Ovary (tissue), 7 donors: ENCODE measurements at regions not wholly inside any gene's neighbourhood (a gene's known extent, or its start where the extent isn't known, plus 50 kb on each side); places are given as distances from the start of the nearest gene placed in this dataset.

Experiments
- DNase-seq, 5 donors: peaks; one replicate each; pipeline ENCODE4 v3.0.0-alpha.2; 2019 to 2020
- H3K27ac ChIP-seq, 2 donors: fragments of 200-600 bp; one replicate each; pipeline versions ENCODE4 v1.5.1 to v1.8.0; 2019 to 2022
- H3K27me3 ChIP-seq: fragments of 200-600 bp; one replicate; pipeline ENCODE4 v1.8.0; 2022
- H3K36me3 ChIP-seq: fragments of 200-600 bp; sonication (generic); one replicate; pipeline ENCODE4 v1.5.1; 2019
- H3K4me1 ChIP-seq: one replicate; pipeline ENCODE4 v1.8.1; 2013; ENCODE audit warnings: mild to moderate bottlenecking, moderate library complexity; ENCODE audit not compliant: insufficient read depth
- H3K4me3 ChIP-seq: fragments of 200-600 bp; sonication (generic); one replicate; pipeline ENCODE4 v1.5.1; 2017
- H3K9me3 ChIP-seq, 2 donors: fragments of 200-600 bp in 1 of 2; sonication (generic) in 1 of 2; one replicate each; pipeline versions ENCODE4 v1.5.1 to v1.8.1; 2013 to 2019; ENCODE audit warnings: mild to moderate bottlenecking in 1 of 2, moderate library complexity in 1 of 2
- EP300 ChIP-seq: sonication (generic); formaldehyde crosslinking; IDR thresholded peaks from one replicate; pipeline ENCODE4 v1.6.1; 2017; ENCODE audit warnings: antibody characterized with exemption
- POLR2A ChIP-seq: fragments of 450-650 bp; IDR thresholded peaks from one replicate; pipeline ENCODE4 v1.6.1; 2017; ENCODE audit warnings: antibody characterized with exemption, mild to moderate bottlenecking, moderate library complexity
- WGBS, 3 donors: extraction: QIAGEN DNeasy Blood & Tissue Kit in 1 of 3; methylation state at CpG; one replicate each; pipeline versions ENCODE4 v1.1.5 to v1.1.7; 2013 to 2017; 5-methylcytosine and 5-hydroxymethylcytosine counted together
- intact Hi-C, 4 donors: fragments of 100-400 bp; cut with DNase I; formaldehyde crosslinking; loops; one replicate each; pipeline versions ENCODE4 v1.11.0 to v1.15.1; 2022 to 2023
- TF ChIP-seq, protein P1 (sequence below), 3 donors: fragments of 450-650 bp in 2 of 3; fragments of 200-600 bp in 1 of 3; IDR thresholded peaks; one replicate each; pipeline versions ENCODE4 v1.5.1 to v1.8.0; 2016 to 2022; ENCODE audit warnings: antibody characterized with exemption in 3 of 3, mild to moderate bottlenecking in 1 of 3
- donor health status: DM: no; HTN: no; CAD: no; lungs with moderate emphysema.
- donor health status: DM: no; HTN: no; CAD: no.
- donor health status: Bipolar disorder and iron deficiency.
- donor health status: DM: no; HTN: no; CAD: no.
- donor health status: DM: yes; HTN: yes; CAD: no.

DNA sequence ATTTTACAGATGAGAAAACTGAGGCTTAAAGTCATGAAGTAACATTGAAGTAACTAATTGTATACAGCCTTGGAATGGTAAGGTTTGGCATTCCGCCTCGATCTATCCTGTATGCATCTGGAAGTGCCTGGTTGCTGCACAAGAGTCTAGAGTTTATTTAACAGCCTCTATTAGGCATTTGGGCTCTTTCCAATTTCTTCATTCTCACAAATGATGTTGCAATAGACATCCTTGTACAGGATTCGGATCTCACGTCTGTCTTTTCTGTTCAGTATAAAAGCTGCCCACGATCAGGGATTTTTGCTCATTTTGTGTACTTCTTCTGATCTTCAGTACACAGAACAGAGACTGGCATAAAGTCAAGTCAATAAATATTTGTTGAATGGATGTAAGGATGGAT is 100.5 kb downstream of the AIPL1 start:
- no peak for DNase-seq
- intact Hi-C loops: no loop called here
- H3K27me3 ChIP-seq: no peaks in the 10 kb centered on the region
- H3K9me3 ChIP-seq: peaks cover 0 to 5% of the 10 kb centered on the region in 2 donors
- no peak overlapping the region for H3K27ac ChIP-seq
- H3K4me3 ChIP-seq: no peak overlapping the region
- 78 to 85% (median 84%) methylated on average over 5 of the region's 5 CpGs for WGBS, 3 donors
- H3K36me3 ChIP-seq: no peaks in the 10 kb centered on the region
- no peaks in the 10 kb centered on the region for H3K4me1 ChIP-seq
- TF ChIP-seq POLR2A: no peak
- TF ChIP-seq EP300: no peak
- TF ChIP-seq, protein P1, sequence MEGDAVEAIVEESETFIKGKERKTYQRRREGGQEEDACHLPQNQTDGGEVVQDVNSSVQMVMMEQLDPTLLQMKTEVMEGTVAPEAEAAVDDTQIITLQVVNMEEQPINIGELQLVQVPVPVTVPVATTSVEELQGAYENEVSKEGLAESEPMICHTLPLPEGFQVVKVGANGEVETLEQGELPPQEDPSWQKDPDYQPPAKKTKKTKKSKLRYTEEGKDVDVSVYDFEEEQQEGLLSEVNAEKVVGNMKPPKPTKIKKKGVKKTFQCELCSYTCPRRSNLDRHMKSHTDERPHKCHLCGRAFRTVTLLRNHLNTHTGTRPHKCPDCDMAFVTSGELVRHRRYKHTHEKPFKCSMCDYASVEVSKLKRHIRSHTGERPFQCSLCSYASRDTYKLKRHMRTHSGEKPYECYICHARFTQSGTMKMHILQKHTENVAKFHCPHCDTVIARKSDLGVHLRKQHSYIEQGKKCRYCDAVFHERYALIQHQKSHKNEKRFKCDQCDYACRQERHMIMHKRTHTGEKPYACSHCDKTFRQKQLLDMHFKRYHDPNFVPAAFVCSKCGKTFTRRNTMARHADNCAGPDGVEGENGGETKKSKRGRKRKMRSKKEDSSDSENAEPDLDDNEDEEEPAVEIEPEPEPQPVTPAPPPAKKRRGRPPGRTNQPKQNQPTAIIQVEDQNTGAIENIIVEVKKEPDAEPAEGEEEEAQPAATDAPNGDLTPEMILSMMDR (IDR thresholded peaks at IDR 0.05): no peak

GRCh38 chr17:6330936-6331335 is 104.0 kb downstream of the AIPL1 start:
- no peaks in the 10 kb centered on the region for H3K4me1 ChIP-seq
- 80 to 96% (median 86%) methylated on average over 2 of the region's 2 CpGs for WGBS, 3 donors
- intact Hi-C loops: no loop called here
- no peak overlapping the region for H3K27ac ChIP-seq
- no peaks in the 10 kb centered on the region for H3K27me3 ChIP-seq
- peaks cover 0 to 5% of the 10 kb centered on the region in 2 donors for H3K9me3 ChIP-seq
- H3K4me3 ChIP-seq: no peak overlapping the region
- TF ChIP-seq POLR2A (no peak), EP300 (no peak)
- TF ChIP-seq, protein P1 (IDR thresholded peaks at IDR 0.05): no peak
- no peaks in the 10 kb centered on the region for H3K36me3 ChIP-seq
- DNase-seq: no peak

DNA sequence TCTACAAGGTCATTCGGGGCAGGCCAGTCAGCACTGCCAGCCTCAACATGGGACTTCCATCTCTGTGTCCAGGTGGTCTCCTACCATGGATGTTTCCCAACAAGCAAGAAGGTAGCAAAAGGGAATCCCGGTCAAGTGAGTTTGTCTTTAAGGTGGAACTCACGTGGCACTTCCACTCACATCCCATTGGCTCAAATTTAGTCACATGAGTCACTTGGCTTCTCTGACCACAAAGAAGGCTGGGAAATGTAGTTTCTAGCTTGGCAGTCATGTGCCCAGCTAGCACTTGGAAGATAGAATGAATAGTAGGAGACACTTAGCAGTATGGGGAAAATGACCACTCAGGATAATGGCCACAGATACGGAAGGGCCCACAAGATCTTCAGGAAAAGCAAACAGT is 106.6 kb downstream of the AIPL1 start:
- peaks cover 0 to 5% of the 10 kb centered on the region in 2 donors for H3K9me3 ChIP-seq
- no peaks in the 10 kb centered on the region for H3K27me3 ChIP-seq
- H3K4me1 ChIP-seq: no peaks in the 10 kb centered on the region
- no peak overlapping the region for H3K27ac ChIP-seq
- intact Hi-C loops: no loop called here
- no peak for DNase-seq
- no peak for TF ChIP-seq POLR2A
- no peak for TF ChIP-seq EP300
- TF ChIP-seq, protein P1 (IDR thresholded peaks at IDR 0.05): no peak
- no peak overlapping the region for H3K4me3 ChIP-seq
- no peaks in the 10 kb centered on the region for H3K36me3 ChIP-seq
- 68 to 80% (median 71%) methylated on average over 4 of the region's 4 CpGs for WGBS, 3 donors

GRCh38 chr17:6327007-6327406 is 107.9 kb downstream of the AIPL1 start:
- Histone ChIP-seq H3K9me3 (no peaks in the 10 kb centered on the region), H3K4me1 (no peaks in the 10 kb centered on the region), H3K36me3 (no peaks in the 10 kb centered on the region), H3K27ac (no peak overlapping the region), H3K4me3 (no peak overlapping the region), H3K27me3 (no peaks in the 10 kb centered on the region)
- WGBS, 3 donors: 7 to 14% (median 9%) methylated on average over 6 of the region's 6 CpGs
- intact Hi-C loops: no loop called here
- peak in 1 of 5 donors; percentile 26 for DNase-seq
- TF ChIP-seq POLR2A (no peak), EP300 (no peak)
- TF ChIP-seq, protein P1 (IDR thresholded peaks at IDR 0.05): no peak
